PC-9 (cell line): ENCODE measurements at regions not wholly inside any gene's neighbourhood (a gene's known extent, or its start where the extent isn't known, plus 50 kb on each side); places are given as distances from the start of the nearest gene placed in this dataset.

Source experiments
- BruUV-seq: library from RNA; stranded (reverse); fragments of 400-500 nt; replicated peaks from 2 replicates; lab custom pipeline; 2021; lab: Mats Ljungman, UMichigan
- CTCF ChIA-PET: fragments of 300-600 bp; sonication (Branson Sonifier 250); formaldehyde crosslinking; loops from one replicate; lab custom pipeline; 2022; ENCODE audit warnings: antibody characterized with exemption; lab: Charles Lee
- POLR2A ChIA-PET: fragments of 300-600 bp; sonication (Branson Sonifier 250); formaldehyde crosslinking; loops from one replicate; lab custom pipeline; 2022; ENCODE audit warnings: antibody characterized with exemption; ENCODE audit not compliant: unreplicated experiment; lab: Charles Lee
- DNase-seq, 2 experiments: peaks; one replicate each; pipeline versions ENCODE4 v3.0.0 to v3.0.0-alpha.2; 2015 to 2022; ENCODE audit warnings: mixed read lengths in 1 of 2
- H2AFZ ChIP-seq: fragments of 200-600 bp; sonication (generic); 2 replicates; pipeline ENCODE4 v1.8.1; 2017; ENCODE audit warnings: antibody characterized with exemption
- H3F3A ChIP-seq: fragments of 200-600 bp; sonication (generic); 2 replicates; pipeline ENCODE4 v1.8.1; 2017; ENCODE audit warnings: antibody characterized with exemption, mild to moderate bottlenecking, low read depth; ENCODE audit not compliant: insufficient read depth
- H3K27ac ChIP-seq: fragments of 200-600 bp; sonication (generic); 2 replicates; pipeline ENCODE4 v1.6.1; 2016; ENCODE audit warnings: mixed run types
- H3K27me3 ChIP-seq: fragments of 200-600 bp; sonication (generic); 2 replicates; pipeline ENCODE4 v1.6.1; 2016; ENCODE audit warnings: low read depth, mixed run types; ENCODE audit not compliant: insufficient read depth
- H3K36me3 ChIP-seq: fragments of 200-600 bp; sonication (generic); 2 replicates; pipeline ENCODE4 v1.6.1; 2016; ENCODE audit warnings: low read depth, mixed run types
- H3K4me1 ChIP-seq: fragments of 200-600 bp; sonication (generic); replicated peaks from 2 replicates; pipeline ENCODE4 v1.6.1; 2016; ENCODE audit warnings: mixed run types; ENCODE audit not compliant: insufficient read depth
- H3K4me2 ChIP-seq: fragments of 200-600 bp; sonication (generic); 2 replicates; pipeline ENCODE4 v1.6.1; 2017; ENCODE audit warnings: mixed run types
- H3K4me3 ChIP-seq: fragments of 200-600 bp; sonication (generic); 2 replicates; pipeline ENCODE4 v1.6.1; 2016; ENCODE audit warnings: mixed run types
- H3K79me2 ChIP-seq: fragments of 200-600 bp; sonication (generic); 2 replicates; pipeline ENCODE4 v1.6.1; 2017; ENCODE audit warnings: low read depth, mixed run types
- H3K9me2 ChIP-seq: fragments of 200-600 bp; sonication (generic); 2 replicates; pipeline ENCODE4 v1.8.1; 2017; ENCODE audit warnings: mild to moderate bottlenecking; ENCODE audit not compliant: insufficient read depth
- H3K9me3 ChIP-seq: fragments of 200-600 bp; sonication (generic); 2 replicates; pipeline ENCODE4 v1.8.1; 2016; ENCODE audit warnings: low read depth; ENCODE audit not compliant: insufficient read depth
- H4K20me1 ChIP-seq: fragments of 200-600 bp; sonication (generic); 2 replicates; pipeline ENCODE4 v1.8.1; 2017; ENCODE audit not compliant: insufficient read depth
- EZH2 ChIP-seq: fragments of 200-600 bp; sonication (generic); IDR thresholded peaks from 2 replicates; pipeline ENCODE4 v1.8.0; 2017; ENCODE audit warnings: antibody characterized with exemption, low read depth
- intact Hi-C: fragments of 100-400 bp; cut with micrococcal nuclease; formaldehyde crosslinking; loops from one replicate; pipeline ENCODE4 v1.10.0; 2022; ENCODE audit not compliant: unreplicated experiment
- TF ChIP-seq, protein P1 (sequence below): fragments of 200-600 bp; sonication (generic); conservative IDR thresholded peaks from 2 replicates; pipeline ENCODE4 v1.6.1; 2017; ENCODE audit warnings: mixed run types, antibody characterized with exemption, mild to moderate bottlenecking, moderate library complexity

DNA sequence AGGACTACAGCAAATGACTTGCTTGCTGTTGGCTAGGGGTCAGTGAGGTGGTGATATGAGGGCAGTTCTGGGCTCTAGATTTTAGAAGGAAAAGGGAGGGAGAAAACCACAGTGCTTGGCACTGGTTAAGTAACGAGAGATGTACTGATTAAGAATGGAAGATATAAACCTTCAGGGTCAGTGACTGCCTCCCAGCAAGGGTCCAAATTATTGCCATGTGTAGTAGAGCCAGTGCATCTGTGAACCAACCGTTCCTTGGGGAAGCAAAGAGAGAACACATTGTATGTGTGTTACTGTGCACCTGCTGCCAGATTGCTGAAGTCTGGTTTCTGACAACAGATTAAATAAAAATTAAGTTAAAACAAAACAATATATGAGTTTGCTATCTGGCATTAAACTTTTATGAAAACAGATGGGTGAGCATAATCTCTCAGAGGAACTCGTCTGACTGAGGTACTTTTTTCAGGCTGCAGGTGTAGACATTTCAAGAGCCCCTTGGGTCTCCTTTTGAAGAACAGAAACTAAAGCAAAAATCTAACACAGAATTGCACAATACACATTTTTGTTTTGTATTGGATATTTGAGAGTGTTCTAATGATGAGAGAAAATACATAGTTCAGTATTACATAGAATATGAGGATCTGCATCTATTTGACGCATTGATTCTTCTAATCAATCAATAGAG, 1120.6 kb downstream of the SORCS3 start:
- Histone ChIP-seq H4K20me1 (no peaks in the 10 kb centered on the region), H3K4me1 (no peaks in the 10 kb centered on the region), H3F3A (no peaks in the 10 kb centered on the region), H3K4me3 (no peak overlapping the region), H3K27ac (no peak overlapping the region), H3K9me3 (no peaks in the 10 kb centered on the region), H3K79me2 (no peaks in the 10 kb centered on the region), H3K36me3 (no peaks in the 10 kb centered on the region), H2AFZ (no peak overlapping the region), H3K27me3 (no peaks in the 10 kb centered on the region), H3K9me2 (no peaks in the 10 kb centered on the region), H3K4me2 (no peak overlapping the region)
- ChIA-PET CTCF (no interaction called here), POLR2A (no interaction called here)
- no peak for DNase-seq
- no peak for TF ChIP-seq EZH2
- TF ChIP-seq, protein P1, sequence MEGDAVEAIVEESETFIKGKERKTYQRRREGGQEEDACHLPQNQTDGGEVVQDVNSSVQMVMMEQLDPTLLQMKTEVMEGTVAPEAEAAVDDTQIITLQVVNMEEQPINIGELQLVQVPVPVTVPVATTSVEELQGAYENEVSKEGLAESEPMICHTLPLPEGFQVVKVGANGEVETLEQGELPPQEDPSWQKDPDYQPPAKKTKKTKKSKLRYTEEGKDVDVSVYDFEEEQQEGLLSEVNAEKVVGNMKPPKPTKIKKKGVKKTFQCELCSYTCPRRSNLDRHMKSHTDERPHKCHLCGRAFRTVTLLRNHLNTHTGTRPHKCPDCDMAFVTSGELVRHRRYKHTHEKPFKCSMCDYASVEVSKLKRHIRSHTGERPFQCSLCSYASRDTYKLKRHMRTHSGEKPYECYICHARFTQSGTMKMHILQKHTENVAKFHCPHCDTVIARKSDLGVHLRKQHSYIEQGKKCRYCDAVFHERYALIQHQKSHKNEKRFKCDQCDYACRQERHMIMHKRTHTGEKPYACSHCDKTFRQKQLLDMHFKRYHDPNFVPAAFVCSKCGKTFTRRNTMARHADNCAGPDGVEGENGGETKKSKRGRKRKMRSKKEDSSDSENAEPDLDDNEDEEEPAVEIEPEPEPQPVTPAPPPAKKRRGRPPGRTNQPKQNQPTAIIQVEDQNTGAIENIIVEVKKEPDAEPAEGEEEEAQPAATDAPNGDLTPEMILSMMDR, result no peak
- BruUV-seq, result no TSS peak
- intact Hi-C loops, result no loop called here

DNA sequence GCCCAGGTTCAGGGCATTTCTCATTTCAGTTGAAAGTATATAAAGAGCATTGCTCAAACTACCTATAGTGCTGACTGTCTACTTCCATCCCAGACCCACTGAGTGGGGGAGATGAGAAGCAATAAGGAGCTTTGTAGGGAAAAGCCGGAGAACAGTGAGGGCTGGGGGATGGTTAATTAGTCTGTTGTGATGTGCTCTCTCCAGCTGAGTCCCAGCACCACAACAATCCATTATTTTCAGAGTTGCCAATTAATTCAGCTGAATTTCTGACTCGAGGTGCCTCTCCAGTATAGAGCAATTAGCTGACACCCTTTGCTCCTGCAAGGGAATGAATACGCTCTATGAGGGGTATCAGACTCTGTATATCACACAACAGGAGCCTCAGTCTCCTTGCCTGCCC, 1118.6 kb downstream of the SORCS3 start:
- CTCF ChIA-PET, result no interaction called here
- no peak overlapping the region for H2AFZ ChIP-seq
- no peaks in the 10 kb centered on the region for H3K4me1 ChIP-seq
- intact Hi-C loops, result no loop called here
- no peak for TF ChIP-seq EZH2
- no peak for DNase-seq
- H3K4me3 ChIP-seq, result no peak overlapping the region
- H3K27me3 ChIP-seq, result no peaks in the 10 kb centered on the region
- H3K36me3 ChIP-seq, result no peaks in the 10 kb centered on the region
- H3K9me2 ChIP-seq, result no peaks in the 10 kb centered on the region
- H3F3A ChIP-seq, result no peaks in the 10 kb centered on the region
- H3K27ac ChIP-seq, result no peak overlapping the region
- POLR2A ChIA-PET, result no interaction called here
- H3K9me3 ChIP-seq, result no peaks in the 10 kb centered on the region
- no TSS peak for BruUV-seq
- no peak overlapping the region for H3K4me2 ChIP-seq
- no peaks in the 10 kb centered on the region for H3K79me2 ChIP-seq
- no peaks in the 10 kb centered on the region for H4K20me1 ChIP-seq

DNA sequence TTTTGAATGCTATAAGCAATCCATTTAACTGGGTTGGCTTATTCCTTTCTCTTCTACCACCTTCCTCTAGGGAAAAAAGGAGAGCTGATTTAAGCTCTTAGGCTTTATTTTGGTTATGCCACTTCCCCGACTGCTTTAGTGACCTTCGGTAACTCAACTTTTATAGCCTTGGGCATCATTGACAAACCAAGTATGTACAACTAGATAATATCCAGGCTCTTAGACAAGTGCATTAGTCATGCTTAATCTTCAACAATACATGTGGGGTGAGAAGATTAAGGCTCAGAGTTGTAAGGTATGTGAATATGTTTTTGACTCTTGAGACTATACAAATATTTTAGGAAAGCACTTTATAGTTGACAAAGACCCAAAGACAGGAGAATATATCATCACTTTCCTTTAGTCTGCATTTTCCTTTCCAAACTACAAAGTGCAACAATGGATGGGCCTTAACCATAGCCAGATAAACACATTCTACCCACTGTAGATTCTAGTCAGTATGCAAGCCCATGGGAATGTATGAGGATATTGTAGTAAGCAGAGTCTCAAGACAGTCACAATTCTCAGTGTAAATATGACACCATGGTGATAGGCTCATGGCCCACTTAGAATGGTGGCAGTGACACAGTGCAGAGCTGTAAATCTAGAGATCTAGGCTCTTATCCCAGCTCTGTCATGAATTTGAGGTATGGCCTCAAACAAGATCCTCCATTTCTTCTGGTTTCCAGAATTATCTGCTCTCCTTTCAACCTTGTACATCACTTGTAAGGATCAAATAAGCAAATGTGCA, 1117.3 kb downstream of the SORCS3 start:
- Histone ChIP-seq H3K27ac (no peak overlapping the region), H3K4me1 (no peaks in the 10 kb centered on the region), H3K4me3 (no peak overlapping the region), H3K27me3 (no peaks in the 10 kb centered on the region), H2AFZ (no peak overlapping the region), H3F3A (no peaks in the 10 kb centered on the region), H3K4me2 (no peak overlapping the region), H3K79me2 (no peaks in the 10 kb centered on the region), H3K36me3 (no peaks in the 10 kb centered on the region), H4K20me1 (no peaks in the 10 kb centered on the region), H3K9me3 (no peaks in the 10 kb centered on the region), H3K9me2 (no peaks in the 10 kb centered on the region)
- intact Hi-C loops, result no loop called here
- POLR2A ChIA-PET, result no interaction called here
- CTCF ChIA-PET, result no interaction called here
- BruUV-seq, result no TSS peak
- DNase-seq, result no peak
- TF ChIP-seq, protein P1, result no peak
- TF ChIP-seq EZH2, result no peak
